ENCODE measurements at regions not wholly inside any gene's neighbourhood (a gene's known extent, or its start where the extent isn't known, plus 50 kb on each side); places are given as distances from the start of the nearest gene placed in this dataset.

GRCh38 chr14:34300330-34300729 lies 161.7 kb downstream of the SPTSSA start:
- no peaks in the 10 kb centered on the region for H3K9me3 ChIP-seq (ENCODE audit: severe bottlenecking)
- no peak overlapping the region for H3K27ac ChIP-seq
- TF ChIP-seq, protein P1, sequence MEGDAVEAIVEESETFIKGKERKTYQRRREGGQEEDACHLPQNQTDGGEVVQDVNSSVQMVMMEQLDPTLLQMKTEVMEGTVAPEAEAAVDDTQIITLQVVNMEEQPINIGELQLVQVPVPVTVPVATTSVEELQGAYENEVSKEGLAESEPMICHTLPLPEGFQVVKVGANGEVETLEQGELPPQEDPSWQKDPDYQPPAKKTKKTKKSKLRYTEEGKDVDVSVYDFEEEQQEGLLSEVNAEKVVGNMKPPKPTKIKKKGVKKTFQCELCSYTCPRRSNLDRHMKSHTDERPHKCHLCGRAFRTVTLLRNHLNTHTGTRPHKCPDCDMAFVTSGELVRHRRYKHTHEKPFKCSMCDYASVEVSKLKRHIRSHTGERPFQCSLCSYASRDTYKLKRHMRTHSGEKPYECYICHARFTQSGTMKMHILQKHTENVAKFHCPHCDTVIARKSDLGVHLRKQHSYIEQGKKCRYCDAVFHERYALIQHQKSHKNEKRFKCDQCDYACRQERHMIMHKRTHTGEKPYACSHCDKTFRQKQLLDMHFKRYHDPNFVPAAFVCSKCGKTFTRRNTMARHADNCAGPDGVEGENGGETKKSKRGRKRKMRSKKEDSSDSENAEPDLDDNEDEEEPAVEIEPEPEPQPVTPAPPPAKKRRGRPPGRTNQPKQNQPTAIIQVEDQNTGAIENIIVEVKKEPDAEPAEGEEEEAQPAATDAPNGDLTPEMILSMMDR (IDR thresholded peaks at IDR 0.05; ENCODE audit: low read depth, low read length), result no peak
- no peak for DNase-seq
- H3K4me3 ChIP-seq (ENCODE audit: low read depth, low read length), result no peak overlapping the region
- no peaks in the 10 kb centered on the region for H3K36me3 ChIP-seq
- H3K27me3 ChIP-seq (ENCODE audit: insufficient read depth, low read depth, severe bottlenecking), result no peaks in the 10 kb centered on the region

- DNase-seq, result no peak
- no peaks in the 10 kb centered on the region for H3K9me3 ChIP-seq (ENCODE audit: severe bottlenecking)
- TF ChIP-seq, protein P1 (IDR thresholded peaks at IDR 0.05; ENCODE audit: low read depth, low read length), result no peak
- H3K36me3 ChIP-seq, result no peaks in the 10 kb centered on the region
- H3K27ac ChIP-seq, result no peak overlapping the region
- H3K27me3 ChIP-seq (ENCODE audit: insufficient read depth, low read depth, severe bottlenecking), result no peaks in the 10 kb centered on the region
- no peak overlapping the region for H3K4me3 ChIP-seq (ENCODE audit: low read depth, low read length)
Observed at GRCh38 chr14:34299360-34299759, 162.7 kb downstream of the SPTSSA start.

DNA sequence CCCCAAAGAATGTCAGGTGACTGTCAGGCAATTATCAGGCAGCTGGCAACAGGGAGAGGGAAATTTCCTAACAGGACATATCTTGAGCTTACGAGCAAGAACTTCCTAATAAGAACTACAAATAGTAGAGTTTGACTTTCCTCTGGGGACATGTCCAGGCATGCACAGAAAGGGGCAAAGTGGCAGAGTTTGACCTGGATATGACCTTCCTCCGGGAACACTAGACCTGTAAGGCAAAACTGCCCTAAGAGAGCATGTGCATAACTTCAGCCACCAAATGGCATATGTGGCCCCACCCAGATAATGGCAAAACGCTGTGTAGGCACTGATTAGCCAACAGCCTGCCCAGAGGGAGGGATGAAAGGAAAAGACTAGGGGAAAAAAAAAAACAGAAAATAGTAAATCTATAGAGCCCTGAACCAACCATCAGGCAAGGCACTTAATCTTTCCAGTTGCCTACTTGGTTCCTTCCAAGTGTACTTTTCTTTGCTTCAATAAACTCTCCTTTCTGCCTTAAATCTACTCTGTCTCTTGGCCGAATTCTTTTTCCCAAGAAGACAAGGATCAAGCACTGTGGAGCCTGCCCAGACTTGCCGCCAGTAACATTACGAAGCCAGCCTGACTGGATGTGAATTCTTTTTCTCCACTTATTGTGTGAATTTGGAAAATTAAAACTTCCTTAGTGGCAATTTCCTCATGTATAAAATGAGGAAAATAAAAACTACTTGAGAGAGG lies 164.1 kb downstream of the SPTSSA start:
- no peak for DNase-seq
- no peak overlapping the region for H3K4me3 ChIP-seq (ENCODE audit: low read depth, low read length)
- H3K36me3 ChIP-seq, result no peaks in the 10 kb centered on the region
- H3K27me3 ChIP-seq (ENCODE audit: insufficient read depth, low read depth, severe bottlenecking), result no peaks in the 10 kb centered on the region
- H3K9me3 ChIP-seq (ENCODE audit: severe bottlenecking), result no peaks in the 10 kb centered on the region
- TF ChIP-seq, protein P1 (IDR thresholded peaks at IDR 0.05; ENCODE audit: low read depth, low read length), result no peak
- no peak overlapping the region for H3K27ac ChIP-seq

DNA sequence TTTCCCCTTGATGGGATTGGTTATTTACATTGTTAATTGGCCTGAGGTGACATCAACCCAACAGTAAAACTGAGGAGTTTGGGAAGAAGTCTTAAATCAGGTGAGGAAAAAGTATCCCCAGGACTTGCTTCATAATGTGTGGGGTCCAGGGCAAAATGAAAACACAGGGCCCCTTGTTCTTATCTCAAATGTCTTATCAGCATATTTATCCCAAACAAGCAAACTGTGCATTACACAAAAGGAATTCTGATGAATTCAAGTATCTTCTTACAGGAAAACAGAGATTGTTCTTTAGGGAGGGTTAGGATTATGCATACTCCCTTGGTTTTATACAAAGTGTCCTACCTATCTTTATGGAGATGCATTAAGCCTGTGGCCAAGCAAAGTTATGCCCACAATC lies 178.4 kb downstream of the SPTSSA start:
- no peak for DNase-seq
- no peaks in the 10 kb centered on the region for H3K36me3 ChIP-seq
- H3K27me3 ChIP-seq (ENCODE audit: insufficient read depth, low read depth, severe bottlenecking), result no peaks in the 10 kb centered on the region
- no peak overlapping the region for H3K27ac ChIP-seq
- no peak overlapping the region for H3K4me3 ChIP-seq (ENCODE audit: low read depth, low read length)
- TF ChIP-seq, protein P1 (IDR thresholded peaks at IDR 0.05; ENCODE audit: low read depth, low read length), result no peak
- H3K9me3 ChIP-seq (ENCODE audit: severe bottlenecking), result peaks cover 3% of the 10 kb centered on the region

DNA sequence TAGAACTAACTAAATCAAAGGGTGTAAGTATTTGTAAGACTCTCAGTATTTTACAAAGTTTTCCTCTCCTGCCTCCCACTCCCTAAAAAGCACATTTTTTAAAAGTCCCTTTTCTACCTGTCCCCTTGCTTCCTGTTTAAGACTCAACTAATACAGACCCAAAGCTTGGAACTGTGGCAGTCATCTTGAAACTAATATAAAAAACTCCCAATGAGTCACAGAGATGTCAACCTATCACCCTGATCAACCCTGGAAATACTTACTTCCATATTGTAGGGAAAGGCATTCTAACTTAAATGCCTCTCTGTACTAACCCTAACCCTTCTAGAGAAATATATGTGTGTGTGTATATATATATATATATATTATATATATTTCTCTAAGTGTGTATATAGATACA lies 184.8 kb downstream of the SPTSSA start:
- Histone ChIP-seq H3K9me3 (ENCODE audit: severe bottlenecking) (peaks cover 3% of the 10 kb centered on the region), H3K27ac (no peak overlapping the region), H3K4me3 (ENCODE audit: low read depth, low read length) (no peak overlapping the region), H3K27me3 (ENCODE audit: insufficient read depth, low read depth, severe bottlenecking) (no peaks in the 10 kb centered on the region), H3K36me3 (no peaks in the 10 kb centered on the region)
- TF ChIP-seq, protein P1 (IDR thresholded peaks at IDR 0.05; ENCODE audit: low read depth, low read length), result no peak
- DNase-seq, result no peak

DNA sequence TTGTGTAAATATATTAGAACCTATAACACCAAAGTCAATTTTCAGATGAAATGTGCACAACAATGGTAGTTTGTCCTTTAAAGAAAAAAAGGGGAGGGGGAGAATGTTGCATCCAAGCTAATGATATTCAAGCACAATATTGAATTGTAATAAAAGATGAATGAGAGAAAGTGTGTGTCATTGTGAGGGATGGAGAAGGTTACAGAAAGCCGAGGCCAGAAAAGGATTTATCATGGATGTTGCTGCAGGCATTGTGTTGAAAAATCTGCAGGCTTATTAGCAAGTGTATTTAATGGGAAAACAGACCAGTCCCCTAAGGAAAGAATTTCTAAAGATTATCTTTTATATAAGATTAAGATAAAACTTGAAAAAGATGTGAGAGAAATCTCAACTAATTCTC lies 186.5 kb downstream of the SPTSSA start:
- TF ChIP-seq, protein P1 (IDR thresholded peaks at IDR 0.05; ENCODE audit: low read depth, low read length), result no peak
- Histone ChIP-seq H3K4me3 (ENCODE audit: low read depth, low read length) (no peak overlapping the region), H3K27me3 (ENCODE audit: insufficient read depth, low read depth, severe bottlenecking) (no peaks in the 10 kb centered on the region), H3K36me3 (no peaks in the 10 kb centered on the region), H3K27ac (no peak overlapping the region), H3K9me3 (ENCODE audit: severe bottlenecking) (no peaks in the 10 kb centered on the region)
- no peak for DNase-seq
